T-cell (primary cell): ENCODE measurements at regions not wholly inside any gene's neighbourhood (a gene's known extent, or its start where the extent isn't known, plus 50 kb on each side); places are given as distances from the start of the nearest gene placed in this dataset.

ENCODE experiments used
- ATAC-seq, 4 experiments: fragments of 200-7000 bp in 3 of 4; fragments of 150-1000 bp in 1 of 4; cut with Tn5 transposase; replicated peaks in 1 of 4; 1 replicate in 3 of 4; 2 replicates in 1 of 4; pipeline ENCODE4 v1.10.0; 2021; ENCODE audit warnings: moderate library complexity in 3 of 4, mild to moderate bottlenecking in 2 of 4, moderate number of reproducible peaks in 1 of 4
- CTCF ChIA-PET, 2 donors: fragments of 300-600 bp; sonication (Branson Sonifier 250); formaldehyde crosslinking; loops; one replicate each; lab custom pipeline; 2022; ENCODE audit warnings: antibody characterized with exemption in 2 of 2; lab: Charles Lee
- POLR2A ChIA-PET, 2 donors: fragments of 300-600 bp; sonication (Branson Sonifier 250); formaldehyde crosslinking; loops; one replicate each; lab custom pipeline; 2022; ENCODE audit warnings: antibody characterized with exemption in 2 of 2; lab: Charles Lee
- DNase-seq, 35 experiments: peaks; one replicate each; pipeline versions ENCODE4 v3.0.0 to v3.0.0-alpha.2; 2013 to 2023
- H3K27ac ChIP-seq: one replicate; pipeline ENCODE4 v1.5.1; 2013; ENCODE audit warnings: low read length
- H3K27me3 ChIP-seq, 2 experiments: replicated peaks in 1 of 2; 1 replicate in 1 of 2; 2 replicates in 1 of 2; pipeline versions ENCODE4 v1.6.1 to v1.7.0; 2013; ENCODE audit warnings: low read length in 1 of 2, mixed read lengths in 1 of 2; ENCODE audit not compliant: control insufficient read depth in 2 of 2, insufficient read depth in 2 of 2; ENCODE audit errors: extremely low read depth in 1 of 2
- H3K36me3 ChIP-seq, 2 donors: 1 replicate in 1 of 2; 2 replicates in 1 of 2; pipeline versions ENCODE4 v1.6.1 to v1.7.0; 2013; ENCODE audit warnings: low read length in 1 of 2; ENCODE audit not compliant: control insufficient read depth in 2 of 2, insufficient read depth in 1 of 2; ENCODE audit errors: extremely low read depth in 1 of 2
- H3K4me1 ChIP-seq, 2 experiments: 1 replicate in 1 of 2; 2 replicates in 1 of 2; pipeline versions ENCODE4 v1.6.1 to v1.7.0; 2013; ENCODE audit warnings: low read length in 2 of 2, mixed read lengths in 1 of 2; ENCODE audit not compliant: insufficient read depth in 2 of 2, control insufficient read depth in 1 of 2; ENCODE audit errors: extremely low read depth in 1 of 2
- H3K4me3 ChIP-seq, 2 donors: 1 replicate in 1 of 2; 2 replicates in 1 of 2; pipeline versions ENCODE4 v1.5.1 to v1.7.0; 2013; ENCODE audit warnings: mild to moderate bottlenecking in 2 of 2, low read length in 1 of 2, moderate library complexity in 1 of 2; ENCODE audit not compliant: control insufficient read depth in 1 of 2; ENCODE audit errors: extremely low read depth in 1 of 2
- H3K9me3 ChIP-seq: 2 replicates; pipeline ENCODE4 v1.7.0; 2013
- H3K27ac Mint-ChIP-seq, 2 donors: one replicate each; pipeline ENCODE4 v1.8.0; 2020 to 2021; ENCODE audit warnings: mild to moderate bottlenecking in 2 of 2, mixed read lengths in 2 of 2
- H3K27me3 Mint-ChIP-seq, 2 donors: one replicate each; pipeline ENCODE4 v1.8.0; 2021 to 2022; ENCODE audit warnings: mixed read lengths in 2 of 2
- H3K36me3 Mint-ChIP-seq: one replicate; pipeline ENCODE4 v1.8.0; 2021; ENCODE audit warnings: mixed read lengths
- H3K4me1 Mint-ChIP-seq, 3 donors: one replicate each; pipeline ENCODE4 v1.8.0; 2020 to 2022; ENCODE audit warnings: mixed read lengths in 3 of 3, mild to moderate bottlenecking in 1 of 3
- H3K4me3 Mint-ChIP-seq, 3 donors: one replicate each; pipeline ENCODE4 v1.8.0; 2020 to 2022; ENCODE audit warnings: mild to moderate bottlenecking in 3 of 3, mixed read lengths in 3 of 3, moderate library complexity in 3 of 3
- H3K9me3 Mint-ChIP-seq, 3 donors: one replicate each; pipeline ENCODE4 v1.8.0; 2020 to 2022; ENCODE audit warnings: mixed read lengths in 3 of 3
- WGBS: methylation state at CpG from one replicate; pipeline ENCODE4 v1.1.5; 2013; ENCODE audit warnings: missing lambda C conversion rate; ENCODE audit not compliant: insufficient coverage; 5-methylcytosine and 5-hydroxymethylcytosine counted together

GRCh38 chr11:119990309-119991021 is 147.4 kb downstream of the TRIM29 start:
- no CpG with 5 or more reads among the region's 6 CpGs for WGBS

GRCh38 chr11:119989159-119989821 is 148.6 kb downstream of the TRIM29 start:
- H3K36me3 Mint-ChIP-seq = no peaks in the 10 kb centered on the region
- WGBS = 55% methylated on average over 4 of the region's 16 CpGs
- peaks cover 25 to 36% of the 10 kb centered on the region in 2 donors for H3K27me3 Mint-ChIP-seq

More at GRCh38 chr11:119990309-119991021, 147.4 kb downstream of the TRIM29 start:
- Histone ChIP-seq H3K27ac (no peak overlapping the region), H3K36me3 (no peaks in the 10 kb centered on the region), H3K4me3 (no peak overlapping the region), H3K27me3 (peaks cover 0 to 40% of the 10 kb centered on the region in 2 experiments), H3K9me3 (no peaks in the 10 kb centered on the region), H3K4me1 (no peaks in the 10 kb centered on the region)
- Mint-ChIP-seq H3K36me3 (no peaks in the 10 kb centered on the region), H3K4me1 (no peaks in the 10 kb centered on the region), H3K27ac (no peak overlapping the region), H3K9me3 (no peaks in the 10 kb centered on the region), H3K4me3 (no peak overlapping the region), H3K27me3 (peaks cover 20 to 38% of the 10 kb centered on the region in 2 donors)
- POLR2A ChIA-PET = no interaction called here
- DNase-seq = no peak
- no peak for ATAC-seq
- CTCF ChIA-PET = no interaction called here

GRCh38 chr11:119985551-119985950 is 152.4 kb downstream of the TRIM29 start:
- H3K9me3 ChIP-seq = no peaks in the 10 kb centered on the region
- ChIA-PET POLR2A (no interaction called here), CTCF (interaction anchor here in 1 of 2 donors (0.5 kb wide), 1 partner anchor 1574 kb away, joined by 3 read pairs; no protein-coding TSS in a partner anchor)
- H3K9me3 Mint-ChIP-seq = no peaks in the 10 kb centered on the region
- no peaks in the 10 kb centered on the region for H3K4me1 ChIP-seq
- DNase-seq (no peak), ATAC-seq (no peak)
- H3K36me3 ChIP-seq = no peaks in the 10 kb centered on the region
- no peak overlapping the region for H3K27ac ChIP-seq
- no peaks in the 10 kb centered on the region for H3K36me3 Mint-ChIP-seq
- no peaks in the 10 kb centered on the region for H3K4me1 Mint-ChIP-seq
- no peak overlapping the region for H3K4me3 ChIP-seq
- 35% methylated on average over 4 of the region's 14 CpGs for WGBS
- peaks cover 0 to 34% of the 10 kb centered on the region in 2 experiments for H3K27me3 ChIP-seq
- H3K4me3 Mint-ChIP-seq = no peak overlapping the region
- peaks cover 19 to 27% of the 10 kb centered on the region in 2 donors for H3K27me3 Mint-ChIP-seq
- no peak overlapping the region for H3K27ac Mint-ChIP-seq

More at GRCh38 chr11:119989159-119989821, 148.6 kb downstream of the TRIM29 start:
- Mint-ChIP-seq H3K9me3 (no peaks in the 10 kb centered on the region), H3K4me1 (no peaks in the 10 kb centered on the region), H3K27ac (no peak overlapping the region), H3K4me3 (no peak overlapping the region)
- Histone ChIP-seq H3K9me3 (no peaks in the 10 kb centered on the region), H3K4me3 (no peak overlapping the region), H3K36me3 (no peaks in the 10 kb centered on the region), H3K4me1 (no peaks in the 10 kb centered on the region), H3K27me3 (peaks cover 0 to 41% of the 10 kb centered on the region in 2 experiments), H3K27ac (no peak overlapping the region)
- ChIA-PET POLR2A (no interaction called here), CTCF (no interaction called here)
- DNase-seq (no peak), ATAC-seq (no peak)

- no peaks in the 10 kb centered on the region for H3K9me3 Mint-ChIP-seq
- H3K27ac Mint-ChIP-seq = no peak overlapping the region
- ATAC-seq (no peak), DNase-seq (no peak)
- H3K36me3 ChIP-seq = no peaks in the 10 kb centered on the region
- 96% methylated on average over 6 of the region's 8 CpGs for WGBS
- H3K9me3 ChIP-seq = no peaks in the 10 kb centered on the region
- no peak overlapping the region for H3K27ac ChIP-seq
- no peaks in the 10 kb centered on the region for H3K4me1 Mint-ChIP-seq
- ChIA-PET POLR2A (no interaction called here), CTCF (no interaction called here)
- H3K4me1 ChIP-seq = no peaks in the 10 kb centered on the region
- H3K27me3 Mint-ChIP-seq = peaks cover 17 to 20% of the 10 kb centered on the region in 2 donors
- no peak overlapping the region for H3K4me3 ChIP-seq
- no peak overlapping the region for H3K4me3 Mint-ChIP-seq
- H3K27me3 ChIP-seq = peaks cover 0 to 28% of the 10 kb centered on the region in 2 experiments
- H3K36me3 Mint-ChIP-seq = no peaks in the 10 kb centered on the region
Measured at GRCh38 chr11:119983816-119984215, 154.1 kb downstream of the TRIM29 start.

- DNase-seq (no peak), ATAC-seq (no peak)
- H3K27me3 ChIP-seq = peaks cover 0 to 28% of the 10 kb centered on the region in 2 experiments
- Mint-ChIP-seq H3K27me3 (peaks cover 17 to 19% of the 10 kb centered on the region in 2 donors), H3K36me3 (no peaks in the 10 kb centered on the region), H3K4me3 (no peak overlapping the region), H3K27ac (no peak overlapping the region), H3K9me3 (no peaks in the 10 kb centered on the region), H3K4me1 (no peaks in the 10 kb centered on the region)
- no peak overlapping the region for H3K27ac ChIP-seq
- H3K4me3 ChIP-seq = no peak overlapping the region
- H3K9me3 ChIP-seq = no peaks in the 10 kb centered on the region
- ChIA-PET CTCF (no interaction called here), POLR2A (no interaction called here)
- WGBS = 64% methylated on average over 3 of the region's 5 CpGs
- no peaks in the 10 kb centered on the region for H3K4me1 ChIP-seq
- H3K36me3 ChIP-seq = no peaks in the 10 kb centered on the region
Measured at GRCh38 chr11:119983240-119983732, 154.6 kb downstream of the TRIM29 start.

GRCh38 chr11:119982517-119983239 is 155.2 kb downstream of the TRIM29 start:
- Histone ChIP-seq H3K27me3 (peaks cover 0 to 35% of the 10 kb centered on the region in 2 experiments), H3K4me1 (no peaks in the 10 kb centered on the region), H3K36me3 (no peaks in the 10 kb centered on the region), H3K4me3 (no peak overlapping the region), H3K9me3 (no peaks in the 10 kb centered on the region), H3K27ac (no peak overlapping the region)
- no peaks in the 10 kb centered on the region for H3K36me3 Mint-ChIP-seq
- no peak overlapping the region for H3K4me3 Mint-ChIP-seq
- H3K27ac Mint-ChIP-seq = no peak overlapping the region
- 79% methylated on average over 13 of the region's 16 CpGs for WGBS
- ATAC-seq = no peak
- CTCF ChIA-PET = no interaction called here
- POLR2A ChIA-PET = no interaction called here
- no peak for DNase-seq
- no peaks in the 10 kb centered on the region for H3K4me1 Mint-ChIP-seq
- H3K27me3 Mint-ChIP-seq = peaks cover 17 to 21% of the 10 kb centered on the region in 2 donors
- no peaks in the 10 kb centered on the region for H3K9me3 Mint-ChIP-seq
